SK-N-SH treated with all-trans-retinoic acid at 6 μM for 48 hours (cell line): ENCODE measurements at regions not wholly inside any gene's neighbourhood (a gene's known extent, or its start where the extent isn't known, plus 50 kb on each side); places are given as distances from the start of the nearest gene placed in this dataset.

ENCODE experiments used
- ATAC-seq: fragments of 200-7000 bp; cut with Tn5 transposase; 3 replicates; pipeline ENCODE4 v1.9.1; 2020; ENCODE audit warnings: mild to moderate bottlenecking, moderate library complexity
- ARNTL ChIP-seq: fragments of 450-650 bp; formaldehyde crosslinking; IDR thresholded peaks from 2 replicates; pipeline ENCODE4 v1.5.0; 2020; ENCODE audit warnings: low read depth, mild to moderate bottlenecking, moderate library complexity, borderline replicate concordance
- BACH2 ChIP-seq: fragments of 250-450 bp; sonication (Bioruptor Pico); IDR thresholded peaks from 2 replicates; pipeline ENCODE4 v1.9.0; 2021; ENCODE audit warnings: mild to moderate bottlenecking, borderline replicate concordance
- CREB5 ChIP-seq: fragments of 250-450 bp; sonication (Bioruptor Pico); IDR thresholded peaks from 2 replicates; pipeline ENCODE4 v1.5.1; 2020; ENCODE audit warnings: low read depth, mild to moderate bottlenecking, moderate library complexity
- CSDC2 ChIP-seq: fragments of 250-450 bp; sonication (Bioruptor Pico); IDR thresholded peaks from 2 replicates; pipeline ENCODE4 v1.5.0; 2020; ENCODE audit warnings: mild to moderate bottlenecking, moderate library complexity
- CSRNP3 ChIP-seq: fragments of 250-450 bp; sonication (Bioruptor Pico); IDR thresholded peaks from 2 replicates; pipeline ENCODE4 v1.5.1; 2021; ENCODE audit warnings: mild to moderate bottlenecking, moderate library complexity
- ESRRG ChIP-seq: fragments of 250-450 bp; sonication (Bioruptor Pico); IDR thresholded peaks from 2 replicates; pipeline ENCODE4 v1.6.1; 2021; ENCODE audit warnings: mild to moderate bottlenecking
- GLIS3 ChIP-seq: fragments of 250-450 bp; sonication (Bioruptor Pico); IDR thresholded peaks from 2 replicates; pipeline ENCODE4 v1.5.0; 2020; ENCODE audit warnings: mild to moderate bottlenecking, moderate library complexity
- ISL1 ChIP-seq: fragments of 250-450 bp; sonication (Bioruptor Pico); IDR thresholded peaks from 2 replicates; pipeline ENCODE4 v2.1.2; 2022; ENCODE audit warnings: mild to moderate bottlenecking, moderate library complexity
- OSR1 ChIP-seq: fragments of 250-450 bp; sonication (Bioruptor Pico); IDR thresholded peaks from 2 replicates; pipeline ENCODE4 v1.8.0; 2022; ENCODE audit warnings: moderate library complexity, mild to moderate bottlenecking, inconsistent platforms
- PATZ1 ChIP-seq: fragments of 250-450 bp; sonication (Bioruptor Pico); IDR thresholded peaks from 2 replicates; pipeline ENCODE4 v1.8.0; 2020; ENCODE audit warnings: mild to moderate bottlenecking, moderate library complexity, borderline replicate concordance
- POU6F1 ChIP-seq: fragments of 250-450 bp; sonication (Bioruptor Pico); IDR thresholded peaks from 2 replicates; pipeline ENCODE4 v1.8.0; 2021; ENCODE audit warnings: low read depth, mild to moderate bottlenecking, moderate library complexity, borderline replicate concordance
- PPARA ChIP-seq: fragments of 250-450 bp; sonication (Bioruptor Pico); IDR thresholded peaks from 2 replicates; pipeline ENCODE4 v1.5.0; 2020; ENCODE audit warnings: mild to moderate bottlenecking, borderline replicate concordance
- RARB ChIP-seq: fragments of 250-450 bp; sonication (Bioruptor Pico); IDR thresholded peaks from 2 replicates; pipeline ENCODE4 v1.8.0; 2021; ENCODE audit warnings: mild to moderate bottlenecking, moderate library complexity
- SNAI2 ChIP-seq: fragments of 250-450 bp; sonication (Bioruptor Pico); IDR thresholded peaks from 2 replicates; pipeline ENCODE4 v1.5.0; 2020; ENCODE audit warnings: mild to moderate bottlenecking, moderate library complexity
- TCF4 ChIP-seq: fragments of 250-450 bp; sonication (Bioruptor Pico); IDR thresholded peaks from 2 replicates; pipeline ENCODE4 v1.8.0; 2021; ENCODE audit warnings: mild to moderate bottlenecking, moderate library complexity, borderline replicate concordance
- TOX ChIP-seq: fragments of 250-450 bp; sonication (Bioruptor Pico); IDR thresholded peaks from 2 replicates; pipeline ENCODE4 v1.8.0; 2021; ENCODE audit warnings: mild to moderate bottlenecking, moderate library complexity, borderline replicate concordance
- TSHZ2 ChIP-seq: fragments of 250-450 bp; sonication (Bioruptor Pico); IDR thresholded peaks from 2 replicates; pipeline ENCODE4 v1.5.0; 2020; ENCODE audit warnings: mild to moderate bottlenecking, moderate library complexity
- ZC3H10 ChIP-seq: fragments of 250-450 bp; sonication (Bioruptor Pico); IDR thresholded peaks from 2 replicates; pipeline ENCODE4 v1.5.1; 2021; ENCODE audit warnings: mild to moderate bottlenecking, moderate library complexity
- ZFP3 ChIP-seq: fragments of 250-450 bp; sonication (Bioruptor Pico); IDR thresholded peaks from 2 replicates; pipeline ENCODE4 v1.5.0; 2020; ENCODE audit warnings: mild to moderate bottlenecking, moderate library complexity
- ZFP30 ChIP-seq: fragments of 450-650 bp; formaldehyde crosslinking; IDR thresholded peaks from 2 replicates; pipeline ENCODE4 v1.5.0; 2022; ENCODE audit warnings: mild to moderate bottlenecking, moderate library complexity
- ZNF565 ChIP-seq: fragments of 450-650 bp; formaldehyde crosslinking; conservative IDR thresholded peaks from 2 replicates; pipeline ENCODE4 v1.5.0; 2020; ENCODE audit warnings: low read depth, mild to moderate bottlenecking, moderate library complexity
- ZNF70 ChIP-seq: fragments of 450-650 bp; formaldehyde crosslinking; IDR thresholded peaks from 2 replicates; pipeline ENCODE4 v1.5.0; 2020; ENCODE audit warnings: mild to moderate bottlenecking, moderate library complexity
- ZNF8 ChIP-seq: fragments of 450-650 bp; formaldehyde crosslinking; IDR thresholded peaks from 2 replicates; pipeline ENCODE4 v1.5.0; 2020; ENCODE audit warnings: mild to moderate bottlenecking, moderate library complexity

GRCh38 chr7:42812779-42813178 lies 99.1 kb downstream of the C7orf25 start:
- no peak for ATAC-seq
- TF ChIP-seq GLIS3 (CRISPR knock-in tag) (no peak), TOX (no peak), RARB (CRISPR knock-in tag) (no peak)

GRCh38 chr7:42805601-42806000 lies 106.3 kb downstream of the C7orf25 start:
- no peak for TF ChIP-seq POU6F1 (CRISPR knock-in tag)
- TF ChIP-seq TOX: no peak
- no peak for TF ChIP-seq TCF4 (CRISPR knock-in tag)
- TF ChIP-seq CSRNP3 (CRISPR knock-in tag): no peak
- TF ChIP-seq PPARA (CRISPR knock-in tag): no peak
- TF ChIP-seq BACH2 (CRISPR knock-in tag): no peak
- TF ChIP-seq ZFP30 (CRISPR knock-in tag): no peak
- TF ChIP-seq TSHZ2 (CRISPR knock-in tag): no peak
- no peak for TF ChIP-seq PATZ1
- TF ChIP-seq ARNTL: no peak
- TF ChIP-seq ZC3H10: no peak
- no peak for TF ChIP-seq ZNF8 (CRISPR knock-in tag)
- no peak for TF ChIP-seq ISL1 (CRISPR knock-in tag)
- TF ChIP-seq OSR1: no peak
- TF ChIP-seq CREB5 (CRISPR knock-in tag): no peak
- ATAC-seq: no peak

GRCh38 chr7:42794673-42795072 lies 117.2 kb downstream of the C7orf25 start:
- ATAC-seq: no peak
- TF ChIP-seq TOX (no peak), ZFP3 (CRISPR knock-in tag) (no peak), GLIS3 (CRISPR knock-in tag) (no peak), SNAI2 (no peak), POU6F1 (CRISPR knock-in tag) (no peak), ZC3H10 (no peak), ZNF70 (no peak), CREB5 (CRISPR knock-in tag) (no peak), TCF4 (CRISPR knock-in tag) (no peak), ARNTL (no peak), PPARA (CRISPR knock-in tag) (no peak), OSR1 (no peak), ESRRG (CRISPR knock-in tag) (no peak), ISL1 (CRISPR knock-in tag) (no peak), CSDC2 (CRISPR knock-in tag) (no peak), ZNF565 (CRISPR knock-in tag) (no peak), PATZ1 (no peak)
